ENCODE measurements at regions not wholly inside any gene's neighbourhood (a gene's known extent, or its start where the extent isn't known, plus 50 kb on each side); places are given as distances from the start of the nearest gene placed in this dataset.
A peak's percentile ranks its signal among the peaks of the same experiment; 100 is the strongest.

GRCh38 chr4:17152941-17153540 lies 254.6 kb upstream of the LDB2 start:
- no peaks in the 10 kb centered on the region for H3K9me2 ChIP-seq (ENCODE audit: insufficient read depth)
- no peaks in the 10 kb centered on the region for H4K20me1 ChIP-seq (ENCODE audit: insufficient read depth)
- H3K4me3 ChIP-seq, result no peak overlapping the region
- H3K79me2 ChIP-seq (ENCODE audit: insufficient read depth), result no peaks in the 10 kb centered on the region
- no peaks in the 10 kb centered on the region for H3K9me3 ChIP-seq (ENCODE audit: low read depth)
- DNase-seq, result no peak
- H3K27me3 ChIP-seq (replicated peaks; ENCODE audit: insufficient read depth), result no peaks in the 10 kb centered on the region
- H3F3A ChIP-seq (ENCODE audit: insufficient read depth), result no peaks in the 10 kb centered on the region
- WGBS, 2 experiments (ENCODE audit: low coverage in 1 of 2, low lambda C conversion rate in 2 of 2, missing lambda C conversion rate in 2 of 2), result 90 to 94% methylated on average over 6 of the region's 6 CpGs
- in situ Hi-C loops (cut with MboI), result no loop called here
- no peak overlapping the region for H3K4me2 ChIP-seq (ENCODE audit: unreplicated experiment)
- no peak overlapping the region for H3K27ac ChIP-seq
- H3K9ac ChIP-seq, result no peak overlapping the region
- H2AFZ ChIP-seq, result 0 out of 2 replicates have a peak overlapping the region, but pooled peaks have one; percentile 7
- no peak for TF ChIP-seq EZH2phosphoT487 (IDR thresholded peaks at IDR 0.05; ENCODE audit: insufficient read depth, low read depth)
- TF ChIP-seq EZH2 (IDR thresholded peaks at IDR 0.05; ENCODE audit: insufficient read depth, poor library complexity, severe bottlenecking), result no peak
- no peaks in the 10 kb centered on the region for H3K36me3 ChIP-seq (ENCODE audit: low read depth)
- H3K4me1 ChIP-seq (ENCODE audit: insufficient read depth), result peaks cover 16% of the 10 kb centered on the region

GRCh38 chr4:17142232-17142711 lies 243.8 kb upstream of the LDB2 start:
- DNase-seq, result peak; percentile 95
- H2AFZ ChIP-seq, result peak overlapping the region; percentile 9; the same call in 1 of the 2 replicates
- no peaks in the 10 kb centered on the region for H3K79me2 ChIP-seq (ENCODE audit: insufficient read depth)
- no peak overlapping the region for H3K9ac ChIP-seq
- H3K9me3 ChIP-seq (ENCODE audit: low read depth), result peaks cover 4% of the 10 kb centered on the region
- no peak overlapping the region for H3K4me3 ChIP-seq
- no peaks in the 10 kb centered on the region for H3K27me3 ChIP-seq (replicated peaks; ENCODE audit: insufficient read depth)
- H3K4me2 ChIP-seq (ENCODE audit: unreplicated experiment), result peak overlapping the region; percentile 48
- peak overlapping the region; percentile 53 for H3K27ac ChIP-seq
- no peaks in the 10 kb centered on the region for H3K36me3 ChIP-seq (ENCODE audit: low read depth)
- H3K4me1 ChIP-seq (ENCODE audit: insufficient read depth), result peaks cover 25% of the 10 kb centered on the region
- no peaks in the 10 kb centered on the region for H4K20me1 ChIP-seq (ENCODE audit: insufficient read depth)
- H3K9me2 ChIP-seq (ENCODE audit: insufficient read depth), result no peaks in the 10 kb centered on the region
- in situ Hi-C loops (cut with MboI), result no loop called here
- peaks cover 26% of the 10 kb centered on the region for H3F3A ChIP-seq (ENCODE audit: insufficient read depth)
- TF ChIP-seq EZH2 (IDR thresholded peaks at IDR 0.05; ENCODE audit: insufficient read depth, poor library complexity, severe bottlenecking) (no peak), EZH2phosphoT487 (IDR thresholded peaks at IDR 0.05; ENCODE audit: insufficient read depth, low read depth) (no peak)

GRCh38 chr4:17138847-17139246 lies 240.4 kb upstream of the LDB2 start:
- Histone ChIP-seq H3K79me2 (ENCODE audit: insufficient read depth) (no peaks in the 10 kb centered on the region), H3F3A (ENCODE audit: insufficient read depth) (peaks cover 42% of the 10 kb centered on the region), H3K27ac (no peak overlapping the region), H3K4me3 (no peak overlapping the region), H3K9me2 (ENCODE audit: insufficient read depth) (no peaks in the 10 kb centered on the region), H3K27me3 (replicated peaks; ENCODE audit: insufficient read depth) (no peaks in the 10 kb centered on the region), H3K9ac (no peak overlapping the region), H3K4me2 (ENCODE audit: unreplicated experiment) (no peak overlapping the region), H2AFZ (no peak overlapping the region), H3K9me3 (ENCODE audit: low read depth) (peaks cover 4% of the 10 kb centered on the region), H3K36me3 (ENCODE audit: low read depth) (no peaks in the 10 kb centered on the region), H4K20me1 (ENCODE audit: insufficient read depth) (no peaks in the 10 kb centered on the region), H3K4me1 (ENCODE audit: insufficient read depth) (peaks cover 43% of the 10 kb centered on the region)
- no peak for DNase-seq
- TF ChIP-seq EZH2phosphoT487 (IDR thresholded peaks at IDR 0.05; ENCODE audit: insufficient read depth, low read depth) (no peak), EZH2 (IDR thresholded peaks at IDR 0.05; ENCODE audit: insufficient read depth, poor library complexity, severe bottlenecking) (no peak)
- in situ Hi-C loops (cut with MboI), result no loop called here

GRCh38 chr4:17134565-17134964 lies 236.1 kb upstream of the LDB2 start:
- in situ Hi-C loops (cut with MboI), result no loop called here
- H3K79me2 ChIP-seq (ENCODE audit: insufficient read depth), result no peaks in the 10 kb centered on the region
- no peak for TF ChIP-seq EZH2phosphoT487 (IDR thresholded peaks at IDR 0.05; ENCODE audit: insufficient read depth, low read depth)
- no peak for TF ChIP-seq EZH2 (IDR thresholded peaks at IDR 0.05; ENCODE audit: insufficient read depth, poor library complexity, severe bottlenecking)
- H3F3A ChIP-seq (ENCODE audit: insufficient read depth), result peaks cover 16% of the 10 kb centered on the region
- H3K27me3 ChIP-seq (replicated peaks; ENCODE audit: insufficient read depth), result no peaks in the 10 kb centered on the region
- H3K9me2 ChIP-seq (ENCODE audit: insufficient read depth), result no peaks in the 10 kb centered on the region
- peaks cover 4% of the 10 kb centered on the region for H3K9me3 ChIP-seq (ENCODE audit: low read depth)
- H3K4me1 ChIP-seq (ENCODE audit: insufficient read depth), result peaks cover 21% of the 10 kb centered on the region
- peak; percentile 41 for DNase-seq
- H3K4me2 ChIP-seq (ENCODE audit: unreplicated experiment), result peak overlapping the region; percentile 8
- no peaks in the 10 kb centered on the region for H4K20me1 ChIP-seq (ENCODE audit: insufficient read depth)
- H3K9ac ChIP-seq, result no peak overlapping the region
- no peaks in the 10 kb centered on the region for H3K36me3 ChIP-seq (ENCODE audit: low read depth)
- H2AFZ ChIP-seq, result 0 out of 2 replicates have a peak overlapping the region, but pooled peaks have one; percentile 13
- peak overlapping the region; percentile 25 for H3K27ac ChIP-seq
- no peak overlapping the region for H3K4me3 ChIP-seq

- H3K9me3 ChIP-seq (ENCODE audit: low read depth), result peaks cover 4% of the 10 kb centered on the region
- no peaks in the 10 kb centered on the region for H4K20me1 ChIP-seq (ENCODE audit: insufficient read depth)
- H3K27me3 ChIP-seq (replicated peaks; ENCODE audit: insufficient read depth), result no peaks in the 10 kb centered on the region
- no peak overlapping the region for H3K4me3 ChIP-seq
- no peak overlapping the region for H3K4me2 ChIP-seq (ENCODE audit: unreplicated experiment)
- peaks cover 23% of the 10 kb centered on the region for H3K4me1 ChIP-seq (ENCODE audit: insufficient read depth)
- DNase-seq, result peak; percentile 18
- no peaks in the 10 kb centered on the region for H3K36me3 ChIP-seq (ENCODE audit: low read depth)
- H3K9me2 ChIP-seq (ENCODE audit: insufficient read depth), result no peaks in the 10 kb centered on the region
- TF ChIP-seq EZH2phosphoT487 (IDR thresholded peaks at IDR 0.05; ENCODE audit: insufficient read depth, low read depth), result no peak
- no peak for TF ChIP-seq EZH2 (IDR thresholded peaks at IDR 0.05; ENCODE audit: insufficient read depth, poor library complexity, severe bottlenecking)
- H3K27ac ChIP-seq, result peak overlapping the region; percentile 25; the same call in 1 of the 2 replicates
- H3F3A ChIP-seq (ENCODE audit: insufficient read depth), result peaks cover 16% of the 10 kb centered on the region
- 0 out of 2 replicates have a peak overlapping the region, but pooled peaks have one; percentile 13 for H2AFZ ChIP-seq
- in situ Hi-C loops (cut with MboI), result no loop called here
- 48 to 51% methylated on average over 3 of the region's 3 CpGs for WGBS, 2 experiments (ENCODE audit: low coverage in 1 of 2, low lambda C conversion rate in 2 of 2, missing lambda C conversion rate in 2 of 2)
- no peak overlapping the region for H3K9ac ChIP-seq
- no peaks in the 10 kb centered on the region for H3K79me2 ChIP-seq (ENCODE audit: insufficient read depth)
Measured at GRCh38 chr4:17134100-17134499, 235.7 kb upstream of the LDB2 start.
